Osteocyte (in vitro differentiated cells): ENCODE measurements at regions not wholly inside any gene's neighbourhood (a gene's known extent, or its start where the extent isn't known, plus 50 kb on each side); places are given as distances from the start of the nearest gene placed in this dataset.

Experiments used
- DNase-seq: peaks from one replicate; pipeline ENCODE4 v3.0.0; 2021; ENCODE audit warnings: mixed read lengths; ENCODE audit not compliant: unreplicated experiment; ENCODE audit errors: extremely low spot score
- H3K27ac Mint-ChIP-seq: one replicate; pipeline ENCODE4 v1.8.0; 2021; ENCODE audit warnings: mild to moderate bottlenecking, mixed read lengths; ENCODE audit not compliant: unreplicated experiment
- H3K27me3 Mint-ChIP-seq: one replicate; pipeline ENCODE4 v1.8.0; 2021; ENCODE audit warnings: mixed read lengths; ENCODE audit not compliant: unreplicated experiment
- H3K36me3 Mint-ChIP-seq: one replicate; pipeline ENCODE4 v1.8.0; 2021; ENCODE audit warnings: mixed read lengths; ENCODE audit not compliant: unreplicated experiment
- H3K4me1 Mint-ChIP-seq: one replicate; pipeline ENCODE4 v1.8.0; 2021; ENCODE audit warnings: mixed read lengths; ENCODE audit not compliant: unreplicated experiment
- H3K4me3 Mint-ChIP-seq: one replicate; pipeline ENCODE4 v1.8.0; 2021; ENCODE audit warnings: mild to moderate bottlenecking, moderate library complexity, mixed read lengths; ENCODE audit not compliant: unreplicated experiment
- H3K9me3 Mint-ChIP-seq: one replicate; pipeline ENCODE4 v1.8.0; 2021; ENCODE audit warnings: mixed read lengths; ENCODE audit not compliant: unreplicated experiment
- CTCF ChIP-seq: fragments of 200-600 bp; sonication (generic); IDR thresholded peaks from 2 replicates; pipeline ENCODE4 v1.5.0; 2021; ENCODE audit warnings: antibody characterized with exemption, mild to moderate bottlenecking, moderate library complexity

GRCh38 chr3:168738527-168739325 is 643.0 kb upstream of the GOLIM4 start:
- Mint-ChIP-seq H3K4me1 (no peaks in the 10 kb centered on the region), H3K27me3 (no peaks in the 10 kb centered on the region), H3K4me3 (no peak overlapping the region), H3K27ac (no peak overlapping the region), H3K9me3 (peaks cover 11% of the 10 kb centered on the region), H3K36me3 (peaks cover 3% of the 10 kb centered on the region)
- no peak for DNase-seq
- TF ChIP-seq CTCF: no peak

GRCh38 chr3:168736202-168736601 is 640.5 kb upstream of the GOLIM4 start:
- no peak for TF ChIP-seq CTCF
- Mint-ChIP-seq H3K9me3 (peaks cover 17% of the 10 kb centered on the region), H3K4me3 (no peak overlapping the region), H3K27ac (no peak overlapping the region), H3K36me3 (peaks cover 3% of the 10 kb centered on the region), H3K27me3 (no peaks in the 10 kb centered on the region), H3K4me1 (no peaks in the 10 kb centered on the region)
- no peak for DNase-seq

DNA sequence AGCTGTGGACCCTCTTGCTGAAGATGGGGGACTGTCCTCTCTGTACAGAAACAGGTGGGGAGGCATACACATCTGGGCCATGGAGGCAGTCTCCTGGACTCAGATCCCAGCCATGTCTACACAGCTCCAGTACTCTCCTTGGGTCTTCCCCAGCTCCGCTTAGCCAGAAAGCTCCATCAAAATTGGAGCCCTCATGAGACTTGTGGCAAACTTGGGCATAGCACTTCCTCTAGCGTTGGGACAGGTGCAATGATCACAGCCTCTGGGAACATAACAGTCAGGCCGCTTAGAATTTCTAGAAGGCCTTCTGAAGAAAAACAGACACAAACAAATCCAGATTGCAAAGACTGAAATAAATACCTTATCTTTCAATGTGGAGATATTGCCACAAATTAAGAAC is 634.3 kb upstream of the GOLIM4 start:
- no peak for TF ChIP-seq CTCF
- Mint-ChIP-seq H3K27ac (no peak overlapping the region), H3K27me3 (no peaks in the 10 kb centered on the region), H3K9me3 (peaks cover 22% of the 10 kb centered on the region), H3K36me3 (peaks cover 7% of the 10 kb centered on the region), H3K4me1 (peaks cover 6% of the 10 kb centered on the region), H3K4me3 (no peak overlapping the region)
- DNase-seq: no peak

GRCh38 chr3:168722091-168722490 is 626.4 kb upstream of the GOLIM4 start:
- no peak overlapping the region for H3K4me3 Mint-ChIP-seq
- no peaks in the 10 kb centered on the region for H3K27me3 Mint-ChIP-seq
- H3K9me3 Mint-ChIP-seq: peaks cover 8% of the 10 kb centered on the region
- no peak overlapping the region for H3K27ac Mint-ChIP-seq
- no peak for DNase-seq
- no peaks in the 10 kb centered on the region for H3K4me1 Mint-ChIP-seq
- no peaks in the 10 kb centered on the region for H3K36me3 Mint-ChIP-seq
- no peak for TF ChIP-seq CTCF

DNA sequence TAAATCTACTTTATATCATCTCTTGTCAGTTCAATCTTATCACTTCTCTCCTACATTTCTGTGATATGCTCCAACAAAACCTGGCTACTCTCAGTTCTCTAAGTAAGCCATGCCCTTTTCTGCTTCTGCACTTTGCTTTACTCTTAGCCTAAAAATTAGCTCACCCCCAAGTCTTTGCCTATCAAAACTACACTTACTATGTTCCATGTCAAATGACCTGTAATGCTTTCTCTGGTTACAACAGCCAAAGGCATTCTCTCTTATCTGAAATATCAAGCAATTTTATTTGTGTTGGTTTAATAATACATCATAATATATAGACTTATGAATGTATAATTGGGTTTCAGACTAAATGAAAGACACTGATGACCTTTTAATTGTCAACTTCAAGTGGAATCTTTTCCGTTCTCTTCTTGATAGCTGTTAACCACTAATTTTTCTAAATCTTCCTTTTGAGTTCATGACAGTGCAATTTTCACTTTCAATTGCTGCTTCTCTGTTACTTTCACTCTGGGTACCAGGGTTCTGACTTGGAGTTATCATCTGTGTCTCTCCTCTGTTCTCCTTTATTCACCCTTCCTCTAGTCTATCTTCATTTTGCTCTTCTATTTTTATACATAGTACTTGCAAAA is 619.0 kb upstream of the GOLIM4 start:
- Mint-ChIP-seq H3K27ac (no peak overlapping the region), H3K4me1 (no peaks in the 10 kb centered on the region), H3K9me3 (no peaks in the 10 kb centered on the region), H3K27me3 (no peaks in the 10 kb centered on the region), H3K36me3 (no peaks in the 10 kb centered on the region), H3K4me3 (no peak overlapping the region)
- no peak for TF ChIP-seq CTCF
- DNase-seq: no peak
